Cardiac muscle cell (in vitro differentiated cells and primary cell): ENCODE measurements at regions not wholly inside any gene's neighbourhood (a gene's known extent, or its start where the extent isn't known, plus 50 kb on each side); places are given as distances from the start of the nearest gene placed in this dataset.

Source experiments
- DNase-seq, 2 donors: peaks; one replicate each; pipeline versions ENCODE4 v3.0.0 to v3.0.0-alpha.2; 2010 to 2017; ENCODE audit warnings: low read depth in 1 of 2, low spot score in 1 of 2
- H3K27ac ChIP-seq: fragments of 200-600 bp; sonication (generic); 2 replicates; pipeline ENCODE4 v1.5.1; 2016
- H3K27me3 ChIP-seq: fragments of 200-600 bp; sonication (generic); 2 replicates; pipeline ENCODE4 v1.6.0; 2016; ENCODE audit warnings: control low read depth
- H3K36me3 ChIP-seq: fragments of 200-600 bp; sonication (generic); 2 replicates; pipeline ENCODE4 v1.5.1; 2016; ENCODE audit warnings: control low read depth
- H3K4me1 ChIP-seq: fragments of 200-600 bp; sonication (generic); 2 replicates; pipeline ENCODE4 v1.8.1; 2017; ENCODE audit warnings: low read depth, mild to moderate bottlenecking, mixed run types
- H3K4me3 ChIP-seq: fragments of 200-600 bp; sonication (generic); 2 replicates; pipeline ENCODE4 v1.5.1; 2016; ENCODE audit warnings: mild to moderate bottlenecking
- H3K9me3 ChIP-seq: fragments of 200-600 bp; sonication (generic); 2 replicates; pipeline ENCODE4 v1.5.1; 2017; ENCODE audit warnings: low read depth, mild to moderate bottlenecking, control low read depth
- TF ChIP-seq, protein P1 (sequence below): IDR thresholded peaks from 2 replicates; pipeline ENCODE4 v1.5.1; 2012; ENCODE audit warnings: low read depth, mild to moderate bottlenecking, low read length

DNA sequence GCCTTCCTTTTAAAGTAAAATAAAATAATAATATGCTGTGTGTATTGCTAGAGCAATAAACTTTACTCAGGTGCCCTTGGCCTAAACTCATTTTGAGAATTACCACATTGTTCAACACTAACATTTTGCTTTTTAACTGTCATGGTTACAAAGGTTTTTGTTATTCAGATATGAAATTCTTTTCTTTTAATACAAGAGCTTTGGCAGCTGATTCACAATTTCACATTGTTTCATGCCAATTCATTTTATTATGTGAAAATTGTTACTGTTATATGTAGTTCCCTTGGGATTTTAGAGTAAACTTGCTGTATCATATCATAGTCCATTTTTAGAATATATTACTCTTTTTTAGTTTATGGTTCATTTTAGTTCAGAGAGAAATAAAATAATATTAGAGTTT, 65.8 kb upstream of the ZNF804A start:
- H3K27ac ChIP-seq: no peak overlapping the region
- no peaks in the 10 kb centered on the region for H3K4me1 ChIP-seq
- no peaks in the 10 kb centered on the region for H3K36me3 ChIP-seq
- TF ChIP-seq, protein P1, sequence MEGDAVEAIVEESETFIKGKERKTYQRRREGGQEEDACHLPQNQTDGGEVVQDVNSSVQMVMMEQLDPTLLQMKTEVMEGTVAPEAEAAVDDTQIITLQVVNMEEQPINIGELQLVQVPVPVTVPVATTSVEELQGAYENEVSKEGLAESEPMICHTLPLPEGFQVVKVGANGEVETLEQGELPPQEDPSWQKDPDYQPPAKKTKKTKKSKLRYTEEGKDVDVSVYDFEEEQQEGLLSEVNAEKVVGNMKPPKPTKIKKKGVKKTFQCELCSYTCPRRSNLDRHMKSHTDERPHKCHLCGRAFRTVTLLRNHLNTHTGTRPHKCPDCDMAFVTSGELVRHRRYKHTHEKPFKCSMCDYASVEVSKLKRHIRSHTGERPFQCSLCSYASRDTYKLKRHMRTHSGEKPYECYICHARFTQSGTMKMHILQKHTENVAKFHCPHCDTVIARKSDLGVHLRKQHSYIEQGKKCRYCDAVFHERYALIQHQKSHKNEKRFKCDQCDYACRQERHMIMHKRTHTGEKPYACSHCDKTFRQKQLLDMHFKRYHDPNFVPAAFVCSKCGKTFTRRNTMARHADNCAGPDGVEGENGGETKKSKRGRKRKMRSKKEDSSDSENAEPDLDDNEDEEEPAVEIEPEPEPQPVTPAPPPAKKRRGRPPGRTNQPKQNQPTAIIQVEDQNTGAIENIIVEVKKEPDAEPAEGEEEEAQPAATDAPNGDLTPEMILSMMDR: no peak
- DNase-seq: no peak
- no peaks in the 10 kb centered on the region for H3K27me3 ChIP-seq
- H3K4me3 ChIP-seq: no peak overlapping the region
- H3K9me3 ChIP-seq: no peaks in the 10 kb centered on the region

DNA sequence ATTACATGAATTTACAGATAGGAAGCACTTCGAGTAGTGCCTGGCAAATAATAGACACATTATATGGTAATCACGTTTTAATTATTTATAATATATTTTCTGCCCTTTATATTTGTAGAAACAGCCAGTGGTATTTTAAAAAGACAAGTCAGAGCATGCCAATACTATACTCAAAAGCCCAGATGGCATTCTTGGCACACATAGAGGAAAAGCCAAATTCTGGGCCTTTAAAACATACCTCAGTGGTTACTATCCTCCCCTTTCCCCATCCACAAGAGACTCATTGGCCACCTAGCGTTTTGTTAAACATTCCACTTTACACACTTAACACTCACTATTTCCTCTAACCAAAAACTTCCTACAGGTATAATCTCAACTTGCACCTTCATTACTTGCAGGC, 63.3 kb upstream of the ZNF804A start:
- no peak overlapping the region for H3K4me3 ChIP-seq
- H3K36me3 ChIP-seq: no peaks in the 10 kb centered on the region
- H3K27ac ChIP-seq: no peak overlapping the region
- no peak for DNase-seq
- H3K4me1 ChIP-seq: no peaks in the 10 kb centered on the region
- no peaks in the 10 kb centered on the region for H3K9me3 ChIP-seq
- TF ChIP-seq, protein P1: no peak
- H3K27me3 ChIP-seq: no peaks in the 10 kb centered on the region

DNA sequence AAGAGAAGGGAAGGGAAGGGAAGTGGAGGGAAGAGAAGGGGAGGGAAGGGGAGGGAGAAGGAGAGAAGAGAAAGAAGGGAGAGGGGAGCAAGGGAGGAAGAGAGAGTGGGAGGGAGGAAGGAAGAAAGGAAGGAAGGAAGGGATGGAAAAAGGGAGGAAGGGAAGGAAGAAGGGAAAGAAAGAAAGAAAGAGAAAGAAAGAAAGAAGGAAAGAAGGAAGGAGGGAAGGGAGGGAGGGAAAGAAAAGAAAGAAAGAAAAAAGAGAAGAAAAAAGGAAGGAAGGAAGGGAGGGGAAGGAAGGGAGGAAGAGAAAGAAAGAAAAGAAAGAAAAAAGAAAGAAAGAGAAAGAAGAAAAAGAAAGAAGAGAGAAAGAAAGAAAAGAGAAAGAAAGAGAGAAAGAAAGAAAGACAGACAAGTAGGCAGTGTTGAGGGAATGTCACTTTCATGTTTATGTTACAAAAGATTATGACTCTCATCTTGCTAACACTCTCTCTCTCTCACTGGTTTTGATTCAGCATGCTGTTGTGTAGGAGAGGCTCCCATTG, 58.0 kb upstream of the ZNF804A start:
- H3K27ac ChIP-seq: no peak overlapping the region

DNA sequence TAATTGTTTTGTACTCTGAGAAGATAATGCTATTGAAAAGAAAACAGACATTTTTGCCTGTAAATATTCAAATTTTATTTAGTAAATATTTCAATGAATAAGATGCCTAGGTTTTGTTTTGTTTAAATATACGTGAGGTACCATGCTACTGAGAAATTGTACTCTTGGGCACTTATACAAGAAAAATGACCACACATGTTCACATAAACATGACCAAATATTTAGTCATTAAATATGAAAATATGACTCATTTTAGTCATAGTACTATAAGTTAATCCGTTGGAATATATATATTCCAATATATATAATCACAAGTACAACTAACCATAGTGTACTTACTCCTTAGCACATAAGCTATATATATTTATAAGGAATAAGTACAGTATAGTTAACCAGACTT, 56.7 kb upstream of the ZNF804A start:
- H3K9me3 ChIP-seq: no peaks in the 10 kb centered on the region
- no peaks in the 10 kb centered on the region for H3K4me1 ChIP-seq
- H3K27ac ChIP-seq: no peak overlapping the region
- no peaks in the 10 kb centered on the region for H3K27me3 ChIP-seq
- H3K4me3 ChIP-seq: no peak overlapping the region
- no peaks in the 10 kb centered on the region for H3K36me3 ChIP-seq
- TF ChIP-seq, protein P1: no peak
- no peak for DNase-seq

More for the DNA sequence above, 58.0 kb upstream of the ZNF804A start:
- Histone ChIP-seq H3K4me1 (no peaks in the 10 kb centered on the region), H3K27me3 (no peaks in the 10 kb centered on the region), H3K9me3 (no peaks in the 10 kb centered on the region), H3K36me3 (no peaks in the 10 kb centered on the region), H3K4me3 (no peak overlapping the region)
- TF ChIP-seq, protein P1: no peak
- no peak for DNase-seq

DNA sequence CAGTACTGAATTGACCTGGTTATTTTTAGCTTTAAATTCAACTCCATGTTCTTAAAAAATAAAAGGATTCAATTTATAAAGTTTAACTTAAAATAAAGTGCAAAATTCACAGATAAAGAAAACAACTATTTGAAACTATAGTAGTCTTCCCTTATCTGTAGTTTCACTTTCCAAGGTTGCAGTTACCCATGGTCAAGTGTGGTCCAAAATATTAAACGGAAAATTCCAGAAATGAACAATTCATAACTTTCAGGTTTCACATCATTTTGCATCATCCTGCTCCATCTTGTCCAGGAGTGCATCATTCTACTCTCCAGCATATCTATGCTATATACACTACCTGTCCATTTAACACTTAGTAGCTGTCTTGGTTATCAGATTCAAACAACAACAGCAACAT, 54.5 kb upstream of the ZNF804A start:
- Histone ChIP-seq H3K36me3 (no peaks in the 10 kb centered on the region), H3K4me3 (no peak overlapping the region), H3K9me3 (no peaks in the 10 kb centered on the region), H3K4me1 (no peaks in the 10 kb centered on the region), H3K27ac (no peak overlapping the region), H3K27me3 (no peaks in the 10 kb centered on the region)
- no peak for DNase-seq
- TF ChIP-seq, protein P1: no peak
